Duodenal mucosa (tissue), 2 donors: ENCODE measurements at regions not wholly inside any gene's neighbourhood (a gene's known extent, or its start where the extent isn't known, plus 50 kb on each side); places are given as distances from the start of the nearest gene placed in this dataset.

Source experiments
- H3K27ac ChIP-seq: one replicate; pipeline ENCODE4 v1.7.0; 2013; ENCODE audit warnings: low read depth, low read length
- H3K27me3 ChIP-seq, 2 donors: one replicate each; pipeline ENCODE4 v1.7.0; 2013; ENCODE audit warnings: low read length in 2 of 2, control low read depth in 1 of 2; ENCODE audit not compliant: insufficient read depth in 2 of 2, control insufficient read depth in 1 of 2
- H3K36me3 ChIP-seq, 2 donors: one replicate each; pipeline ENCODE4 v1.7.0; 2013; ENCODE audit warnings: low read length in 2 of 2, control low read depth in 1 of 2; ENCODE audit not compliant: insufficient read depth in 2 of 2, control insufficient read depth in 1 of 2
- H3K4me1 ChIP-seq, 2 donors: one replicate each; pipeline ENCODE4 v1.7.0; 2013; ENCODE audit warnings: low read length in 2 of 2, control low read depth in 1 of 2; ENCODE audit not compliant: insufficient read depth in 2 of 2, control insufficient read depth in 1 of 2
- H3K4me3 ChIP-seq, 2 donors: one replicate each; pipeline ENCODE4 v1.7.0; 2013; ENCODE audit warnings: low read length in 2 of 2, low read depth in 1 of 2
- H3K9ac ChIP-seq, 2 donors: one replicate each; pipeline ENCODE4 v1.7.0; 2013; ENCODE audit warnings: low read length in 2 of 2, low read depth in 1 of 2
- H3K9me3 ChIP-seq, 2 donors: one replicate each; pipeline ENCODE4 v1.7.0; 2013; ENCODE audit warnings: low read length in 2 of 2, control low read depth in 1 of 2; ENCODE audit not compliant: control insufficient read depth in 1 of 2

GRCh38 chr2:200130762-200131166 is 175.4 kb downstream of the MAIP1 start:
- peaks cover 0 to 7% of the 10 kb centered on the region in 2 donors for H3K9me3 ChIP-seq
- no peak overlapping the region for H3K27ac ChIP-seq
- no peaks in the 10 kb centered on the region for H3K36me3 ChIP-seq
- H3K27me3 ChIP-seq = no peaks in the 10 kb centered on the region
- H3K9ac ChIP-seq = no peak overlapping the region
- peaks cover 13 to 16% of the 10 kb centered on the region in 2 donors for H3K4me1 ChIP-seq
- H3K4me3 ChIP-seq = no peak overlapping the region

- Histone ChIP-seq H3K36me3 (no peaks in the 10 kb centered on the region), H3K4me1 (peaks cover 11 to 12% of the 10 kb centered on the region in 2 donors), H3K27ac (no peak overlapping the region), H3K27me3 (no peaks in the 10 kb centered on the region), H3K9ac (no peak overlapping the region), H3K4me3 (no peak overlapping the region), H3K9me3 (peaks cover 0 to 7% of the 10 kb centered on the region in 2 donors)
Measured at GRCh38 chr2:200131307-200131706, 175.2 kb upstream of the SPATS2L start.

- H3K4me3 ChIP-seq = no peak overlapping the region
- peaks cover 0 to 7% of the 10 kb centered on the region in 2 donors for H3K9me3 ChIP-seq
- H3K27me3 ChIP-seq = no peaks in the 10 kb centered on the region
- H3K4me1 ChIP-seq = peaks cover 0 to 6% of the 10 kb centered on the region in 2 donors
- H3K9ac ChIP-seq = no peak overlapping the region
- no peak overlapping the region for H3K27ac ChIP-seq
- no peaks in the 10 kb centered on the region for H3K36me3 ChIP-seq
Measured at GRCh38 chr2:200135082-200135481, 171.4 kb upstream of the SPATS2L start.

- H3K27ac ChIP-seq = no peak overlapping the region
- H3K27me3 ChIP-seq = no peaks in the 10 kb centered on the region
- H3K36me3 ChIP-seq = no peaks in the 10 kb centered on the region
- no peak overlapping the region for H3K9ac ChIP-seq
- H3K4me3 ChIP-seq = no peak overlapping the region
- peaks cover 0 to 6% of the 10 kb centered on the region in 2 donors for H3K4me1 ChIP-seq
- H3K9me3 ChIP-seq = peaks cover 0 to 7% of the 10 kb centered on the region in 2 donors
Measured at GRCh38 chr2:200136655-200137054, 169.8 kb upstream of the SPATS2L start.

GRCh38 chr2:200137271-200137670 is 169.2 kb upstream of the SPATS2L start:
- Histone ChIP-seq H3K9me3 (peaks cover 0 to 7% of the 10 kb centered on the region in 2 donors), H3K4me3 (no peak overlapping the region), H3K27me3 (no peaks in the 10 kb centered on the region), H3K36me3 (no peaks in the 10 kb centered on the region), H3K27ac (no peak overlapping the region), H3K9ac (no peak overlapping the region), H3K4me1 (peaks cover 0 to 6% of the 10 kb centered on the region in 2 donors)

- H3K27me3 ChIP-seq = no peaks in the 10 kb centered on the region
- no peak overlapping the region for H3K9ac ChIP-seq
- H3K9me3 ChIP-seq = peaks cover 0 to 7% of the 10 kb centered on the region in 2 donors
- H3K36me3 ChIP-seq = no peaks in the 10 kb centered on the region
- H3K4me3 ChIP-seq = no peak overlapping the region
- peaks cover 0 to 6% of the 10 kb centered on the region in 2 donors for H3K4me1 ChIP-seq
- H3K27ac ChIP-seq = no peak overlapping the region
Measured at GRCh38 chr2:200137691-200138090, 168.8 kb upstream of the SPATS2L start.

- Histone ChIP-seq H3K27me3 (no peaks in the 10 kb centered on the region), H3K36me3 (no peaks in the 10 kb centered on the region), H3K27ac (no peak overlapping the region), H3K9me3 (peaks cover 0 to 7% of the 10 kb centered on the region in 2 donors), H3K9ac (no peak overlapping the region), H3K4me1 (peaks cover 0 to 6% of the 10 kb centered on the region in 2 donors), H3K4me3 (no peak overlapping the region)
Measured at GRCh38 chr2:200138391-200139124, 167.9 kb upstream of the SPATS2L start.

- no peaks in the 10 kb centered on the region for H3K36me3 ChIP-seq
- no peak overlapping the region for H3K4me3 ChIP-seq
- H3K4me1 ChIP-seq = no peaks in the 10 kb centered on the region
- no peak overlapping the region for H3K27ac ChIP-seq
- H3K27me3 ChIP-seq = no peaks in the 10 kb centered on the region
- H3K9me3 ChIP-seq = peaks cover 6 to 7% of the 10 kb centered on the region in 2 donors
- no peak overlapping the region for H3K9ac ChIP-seq
Measured at GRCh38 chr2:200144571-200144970, 161.9 kb upstream of the SPATS2L start.

GRCh38 chr2:200146501-200146900 is 160.0 kb upstream of the SPATS2L start:
- Histone ChIP-seq H3K4me3 (no peak overlapping the region), H3K27me3 (no peaks in the 10 kb centered on the region), H3K9me3 (peaks cover 9 to 13% of the 10 kb centered on the region in 2 donors)

GRCh38 chr2:200147371-200147770 is 159.1 kb upstream of the SPATS2L start:
- no peaks in the 10 kb centered on the region for H3K27me3 ChIP-seq
- H3K9me3 ChIP-seq = peaks cover 9 to 13% of the 10 kb centered on the region in 2 donors
- H3K27ac ChIP-seq = no peak overlapping the region
- H3K9ac ChIP-seq = no peak overlapping the region
- H3K4me3 ChIP-seq = no peak overlapping the region
- no peaks in the 10 kb centered on the region for H3K36me3 ChIP-seq
- H3K4me1 ChIP-seq = no peaks in the 10 kb centered on the region

More at GRCh38 chr2:200146501-200146900, 160.0 kb upstream of the SPATS2L start:
- Histone ChIP-seq H3K36me3 (no peaks in the 10 kb centered on the region), H3K9ac (no peak overlapping the region), H3K27ac (no peak overlapping the region), H3K4me1 (no peaks in the 10 kb centered on the region)
